ENCODE measurements at regions not wholly inside any gene's neighbourhood (a gene's known extent, or its start where the extent isn't known, plus 50 kb on each side); places are given as distances from the start of the nearest gene placed in this dataset.

DNA sequence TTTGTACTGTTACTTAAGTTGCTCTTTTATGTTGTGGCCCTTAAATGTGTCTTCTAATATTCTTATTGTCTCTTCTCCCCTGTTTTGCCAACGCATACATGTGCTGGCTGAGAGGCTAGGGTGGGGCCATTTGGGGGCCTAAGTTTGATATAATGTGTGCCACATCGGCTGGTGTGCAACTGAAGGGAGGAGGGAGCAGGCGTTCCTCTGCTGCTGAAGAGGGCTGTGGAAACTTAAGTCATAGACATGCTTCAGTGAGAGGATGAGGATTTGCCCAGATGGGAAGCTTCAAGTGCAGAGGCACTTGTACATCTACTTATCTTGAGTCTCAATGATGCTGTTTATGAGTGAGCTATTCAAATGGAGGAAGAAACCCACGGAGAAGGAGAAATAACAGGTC lies 630.6 kb downstream of the LMO4 start:
- TF ChIP-seq POLR2A (IDR thresholded peaks at IDR 0.05) (no peak), POLR2AphosphoS5 (IDR thresholded peaks at IDR 0.05) (no peak), EP300 (IDR thresholded peaks at IDR 0.05) (no peak)
- TF ChIP-seq, protein P1, sequence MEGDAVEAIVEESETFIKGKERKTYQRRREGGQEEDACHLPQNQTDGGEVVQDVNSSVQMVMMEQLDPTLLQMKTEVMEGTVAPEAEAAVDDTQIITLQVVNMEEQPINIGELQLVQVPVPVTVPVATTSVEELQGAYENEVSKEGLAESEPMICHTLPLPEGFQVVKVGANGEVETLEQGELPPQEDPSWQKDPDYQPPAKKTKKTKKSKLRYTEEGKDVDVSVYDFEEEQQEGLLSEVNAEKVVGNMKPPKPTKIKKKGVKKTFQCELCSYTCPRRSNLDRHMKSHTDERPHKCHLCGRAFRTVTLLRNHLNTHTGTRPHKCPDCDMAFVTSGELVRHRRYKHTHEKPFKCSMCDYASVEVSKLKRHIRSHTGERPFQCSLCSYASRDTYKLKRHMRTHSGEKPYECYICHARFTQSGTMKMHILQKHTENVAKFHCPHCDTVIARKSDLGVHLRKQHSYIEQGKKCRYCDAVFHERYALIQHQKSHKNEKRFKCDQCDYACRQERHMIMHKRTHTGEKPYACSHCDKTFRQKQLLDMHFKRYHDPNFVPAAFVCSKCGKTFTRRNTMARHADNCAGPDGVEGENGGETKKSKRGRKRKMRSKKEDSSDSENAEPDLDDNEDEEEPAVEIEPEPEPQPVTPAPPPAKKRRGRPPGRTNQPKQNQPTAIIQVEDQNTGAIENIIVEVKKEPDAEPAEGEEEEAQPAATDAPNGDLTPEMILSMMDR (IDR thresholded peaks at IDR 0.05) = no peak

Data from suprapubic skin (tissue), 4 donors.